Lower leg skin (tissue), 3 donors: ENCODE measurements at regions not wholly inside any gene's neighbourhood (a gene's known extent, or its start where the extent isn't known, plus 50 kb on each side); places are given as distances from the start of the nearest gene placed in this dataset.

Source experiments
- CTCF ChIP-seq, 3 donors: fragments of 450-650 bp; IDR thresholded peaks; one replicate each; pipeline ENCODE4 v1.5.1; 2016; ENCODE audit warnings: antibody characterized with exemption in 3 of 3, mild to moderate bottlenecking in 3 of 3, moderate library complexity in 2 of 3
- POLR2A ChIP-seq, 2 donors: fragments of 450-650 bp; IDR thresholded peaks; one replicate each; pipeline ENCODE4 v1.6.1; 2016 to 2017; ENCODE audit warnings: antibody characterized with exemption in 2 of 2, mild to moderate bottlenecking in 1 of 2, moderate library complexity in 1 of 2

- TF ChIP-seq CTCF (IDR thresholded peaks at IDR 0.05) (no peak), POLR2A (IDR thresholded peaks at IDR 0.05) (no peak)
Observed at GRCh38 chr2:37855283-37856041, 69.6 kb upstream of the RMDN2 start.
